Stimulated activated naive B cell treated with anti-CD40 and anti-IgM and Interleukin-4, amounts not matched to agents 10 μg/mL and 1 μg/mL and 100 μg/mL, for 72 hours (primary cell): ENCODE measurements at regions not wholly inside any gene's neighbourhood (a gene's known extent, or its start where the extent isn't known, plus 50 kb on each side); places are given as distances from the start of the nearest gene placed in this dataset.

Experiments
- ATAC-seq, 2 donors: fragments of 150-1000 bp; cut with Tn5 transposase; replicated peaks; 2 replicates each; pipeline ENCODE4 v1.10.0; 2021; ENCODE audit warnings: moderate library complexity in 1 of 2
- DNase-seq: peaks from one replicate; pipeline ENCODE4 v3.0.0; 2021
- H3K27ac Mint-ChIP-seq: one replicate; pipeline ENCODE4 v1.8.0; 2022; ENCODE audit warnings: mild to moderate bottlenecking, mixed read lengths
- H3K27me3 Mint-ChIP-seq, 2 donors: one replicate each; pipeline ENCODE4 v1.8.0; 2022; ENCODE audit warnings: mixed read lengths in 2 of 2
- H3K36me3 Mint-ChIP-seq, 2 donors: one replicate each; pipeline ENCODE4 v1.8.0; 2022; ENCODE audit warnings: mixed read lengths in 2 of 2, mild to moderate bottlenecking in 1 of 2
- H3K4me1 Mint-ChIP-seq, 2 donors: one replicate each; pipeline ENCODE4 v1.8.0; 2022; ENCODE audit warnings: mixed read lengths in 2 of 2, mild to moderate bottlenecking in 1 of 2
- H3K4me3 Mint-ChIP-seq, 2 donors: one replicate each; pipeline ENCODE4 v1.8.0; 2022; ENCODE audit warnings: mild to moderate bottlenecking in 2 of 2, mixed read lengths in 2 of 2, moderate library complexity in 1 of 2
- H3K9me3 Mint-ChIP-seq, 2 donors: one replicate each; pipeline ENCODE4 v1.8.0; 2022; ENCODE audit warnings: mixed read lengths in 2 of 2, mild to moderate bottlenecking in 1 of 2

DNA sequence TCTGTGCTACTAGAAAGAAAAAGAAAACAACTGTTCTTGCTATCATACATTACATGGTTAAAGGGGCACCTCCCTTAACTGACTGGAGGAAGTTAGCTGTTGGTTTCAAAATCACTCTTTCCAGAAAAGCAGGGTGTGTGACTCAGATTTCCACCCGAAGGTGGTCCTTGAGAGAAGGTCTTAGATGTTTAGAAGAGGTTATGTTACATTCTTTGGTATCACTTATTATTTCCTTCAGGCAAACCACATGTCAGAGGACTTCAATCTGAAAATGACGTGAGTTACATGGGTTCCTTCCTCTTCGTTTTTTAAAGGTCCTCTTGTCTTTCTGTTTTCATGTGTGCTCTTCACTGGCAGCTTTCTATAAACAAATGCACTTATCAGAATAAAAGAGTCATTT is 307.9 kb upstream of the CBLB start:
- DNase-seq (peak; percentile 54), ATAC-seq (peak; percentile 90)
- Mint-ChIP-seq H3K27ac (peak overlapping the region; percentile 28), H3K27me3 (no peaks in the 10 kb centered on the region), H3K4me3 (peak overlapping the region; percentile 10 to 36), H3K4me1 (peaks cover 31 to 51% of the 10 kb centered on the region in 2 donors), H3K36me3 (no peaks in the 10 kb centered on the region), H3K9me3 (no peaks in the 10 kb centered on the region)

DNA sequence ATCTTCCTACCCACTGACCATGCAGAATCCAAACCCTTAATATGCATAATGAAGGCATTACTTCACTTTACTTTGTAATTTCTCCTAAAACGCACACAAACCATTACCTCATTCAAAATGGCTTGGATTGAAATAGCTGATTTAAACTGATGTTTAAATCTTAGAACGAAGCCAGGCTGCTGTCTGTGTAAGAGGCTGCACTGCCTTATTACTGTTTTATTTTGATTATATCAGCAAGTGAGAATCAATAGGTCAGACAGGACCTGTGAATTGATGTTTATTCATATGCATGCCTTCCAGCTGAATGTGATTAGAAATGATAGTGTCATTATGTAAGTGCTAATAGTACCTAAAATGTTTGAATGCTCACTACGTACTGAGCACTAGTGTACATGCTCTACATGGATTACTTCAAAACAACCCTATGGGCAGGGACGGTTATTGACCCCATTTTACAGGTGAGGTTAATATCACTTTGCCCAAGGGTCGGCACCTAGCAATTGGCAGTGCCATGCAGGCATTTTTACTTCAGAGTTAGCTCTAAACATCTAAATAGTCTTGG is 314.2 kb upstream of the CBLB start:
- DNase-seq (no peak), ATAC-seq (no peak)
- H3K4me3 Mint-ChIP-seq: no peak overlapping the region
- H3K9me3 Mint-ChIP-seq: no peaks in the 10 kb centered on the region
- no peak overlapping the region for H3K27ac Mint-ChIP-seq
- no peaks in the 10 kb centered on the region for H3K27me3 Mint-ChIP-seq
- peaks cover 21 to 38% of the 10 kb centered on the region in 2 donors for H3K4me1 Mint-ChIP-seq
- no peaks in the 10 kb centered on the region for H3K36me3 Mint-ChIP-seq

DNA sequence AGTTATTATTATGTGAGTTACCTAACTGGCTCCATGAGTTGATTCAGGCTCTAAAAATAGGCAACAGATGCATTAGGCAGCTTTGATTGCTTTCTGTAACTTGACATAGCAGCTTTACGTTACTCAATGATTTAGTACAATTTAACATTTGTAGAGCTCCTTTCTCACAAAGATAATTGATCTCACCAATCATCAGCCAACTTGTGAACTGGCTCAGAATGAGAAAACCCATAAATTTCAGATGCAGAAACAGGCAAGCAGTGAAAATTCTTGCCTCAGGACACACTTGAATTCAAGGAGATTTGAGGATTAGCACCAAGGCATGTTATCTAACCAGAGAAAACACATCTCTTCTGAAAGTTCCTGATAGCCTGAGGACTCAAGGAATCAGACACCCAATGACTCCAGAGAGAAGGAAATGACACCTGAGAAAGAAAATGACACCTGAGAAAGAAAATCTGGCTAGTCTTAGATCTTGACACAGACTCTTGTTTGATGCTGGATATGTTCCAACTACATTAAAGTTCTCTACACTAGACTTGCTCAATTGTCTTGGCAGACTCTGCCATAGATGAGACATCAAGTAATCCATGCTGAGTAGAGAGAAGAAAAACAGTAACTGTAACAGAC is 315.1 kb upstream of the CBLB start:
- peaks cover 17 to 33% of the 10 kb centered on the region in 2 donors for H3K4me1 Mint-ChIP-seq

DNA sequence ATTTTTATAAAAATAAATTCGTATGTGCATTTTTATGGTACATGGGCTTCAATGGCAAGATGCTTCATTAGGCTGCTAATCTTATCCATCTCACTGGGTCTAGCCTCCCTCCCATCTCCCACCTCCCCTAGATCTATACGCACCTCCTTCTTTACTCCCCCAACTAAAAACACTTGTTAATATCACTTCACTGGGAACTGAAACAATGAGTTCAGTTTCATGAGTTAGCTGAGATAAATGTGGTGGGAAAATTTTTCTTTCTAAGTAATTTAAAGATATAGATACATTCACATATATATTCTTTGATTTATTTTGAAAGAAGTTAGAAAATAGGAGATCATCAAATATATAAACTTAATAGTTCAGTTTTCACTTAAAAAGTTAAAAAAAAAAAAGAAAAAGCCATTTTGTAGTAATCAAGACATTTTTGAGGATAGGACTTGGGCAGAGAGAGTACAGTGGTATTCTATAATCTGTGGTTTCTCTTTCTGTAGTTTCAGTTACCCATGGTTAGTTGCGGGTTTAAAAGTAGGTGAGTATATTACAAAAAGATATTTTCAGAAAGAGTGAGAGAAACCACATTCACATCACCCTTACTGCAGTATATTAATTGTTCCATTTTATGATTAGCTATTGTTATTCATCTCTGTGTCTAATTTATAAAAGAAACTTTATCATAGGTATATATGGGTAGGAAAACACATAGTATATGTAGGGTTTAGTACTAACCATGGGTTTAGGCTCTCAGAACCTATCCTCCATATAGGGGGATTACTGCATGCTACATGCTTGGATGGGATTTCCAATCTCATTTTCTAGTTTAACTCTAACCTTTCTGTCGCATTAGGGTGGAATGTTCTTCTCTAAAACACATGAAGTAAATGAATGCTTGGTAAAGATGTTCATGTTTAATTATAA is 316.0 kb upstream of the CBLB start:
- DNase-seq (no peak), ATAC-seq (peak; percentile 96 to 97)
- no peaks in the 10 kb centered on the region for H3K27me3 Mint-ChIP-seq
- H3K9me3 Mint-ChIP-seq: no peaks in the 10 kb centered on the region
- H3K4me3 Mint-ChIP-seq: peak overlapping the region; percentile 22 to 36
- H3K36me3 Mint-ChIP-seq: no peaks in the 10 kb centered on the region
- H3K27ac Mint-ChIP-seq: peak overlapping the region; percentile 20
- H3K4me1 Mint-ChIP-seq: peaks cover 12 to 25% of the 10 kb centered on the region in 2 donors

More for the DNA sequence above, 315.1 kb upstream of the CBLB start:
- Mint-ChIP-seq H3K36me3 (no peaks in the 10 kb centered on the region), H3K4me3 (no peak overlapping the region), H3K27ac (no peak overlapping the region), H3K27me3 (no peaks in the 10 kb centered on the region), H3K9me3 (no peaks in the 10 kb centered on the region)
- DNase-seq (no peak), ATAC-seq (no peak)

DNA sequence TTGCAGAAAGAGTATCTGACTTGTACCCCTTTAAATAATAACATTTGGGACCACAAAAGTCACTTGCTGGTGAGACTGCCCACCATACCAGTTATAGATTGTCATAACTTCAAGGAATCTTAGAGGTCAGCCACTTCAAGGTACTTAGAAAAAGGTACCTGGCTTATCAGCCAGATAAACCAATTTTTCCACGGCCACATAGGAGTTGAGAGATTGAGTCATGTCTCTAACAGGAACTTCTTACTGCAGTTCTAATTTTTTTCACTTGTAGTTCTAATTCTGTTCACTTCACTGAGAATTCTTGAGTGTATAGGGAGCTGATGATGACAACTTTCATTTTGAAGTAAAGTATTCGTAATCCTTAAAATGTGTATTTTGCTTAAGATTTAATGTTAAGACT is 317.1 kb upstream of the CBLB start:
- no peaks in the 10 kb centered on the region for H3K9me3 Mint-ChIP-seq

DNA sequence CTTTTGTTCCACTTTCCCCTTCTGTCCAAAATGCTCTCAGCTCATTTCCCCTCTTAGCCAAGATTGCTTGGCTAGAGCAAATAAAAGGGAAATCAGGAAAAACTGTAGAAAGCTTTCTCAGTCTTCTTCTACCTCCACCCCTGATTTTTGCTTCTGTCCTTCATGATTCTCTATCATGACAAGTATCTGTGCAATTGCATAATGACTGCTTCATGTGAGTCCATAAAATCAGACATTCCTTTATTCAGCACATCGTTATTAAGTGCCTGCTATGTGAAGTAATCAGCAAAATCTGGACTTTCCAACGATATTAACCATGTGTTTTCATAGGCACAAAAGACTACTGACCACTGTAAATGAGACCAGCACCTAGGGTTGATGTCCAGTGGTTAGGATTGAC is 321.5 kb upstream of the CBLB start:
- no peak for DNase-seq
- no peak overlapping the region for H3K27ac Mint-ChIP-seq
- no peak for ATAC-seq
- H3K4me3 Mint-ChIP-seq: no peak overlapping the region
- H3K9me3 Mint-ChIP-seq: peaks cover 0 to 3% of the 10 kb centered on the region in 2 donors
- peaks cover 0 to 5% of the 10 kb centered on the region in 2 donors for H3K27me3 Mint-ChIP-seq
- H3K4me1 Mint-ChIP-seq: peaks cover 4 to 9% of the 10 kb centered on the region in 2 donors
- H3K36me3 Mint-ChIP-seq: no peaks in the 10 kb centered on the region

More for the DNA sequence above, 317.1 kb upstream of the CBLB start:
- Mint-ChIP-seq H3K27ac (no peak overlapping the region), H3K4me3 (no peak overlapping the region), H3K27me3 (peaks cover 0 to 5% of the 10 kb centered on the region in 2 donors), H3K4me1 (peaks cover 12 to 23% of the 10 kb centered on the region in 2 donors), H3K36me3 (no peaks in the 10 kb centered on the region)
- DNase-seq (no peak), ATAC-seq (no peak)

DNA sequence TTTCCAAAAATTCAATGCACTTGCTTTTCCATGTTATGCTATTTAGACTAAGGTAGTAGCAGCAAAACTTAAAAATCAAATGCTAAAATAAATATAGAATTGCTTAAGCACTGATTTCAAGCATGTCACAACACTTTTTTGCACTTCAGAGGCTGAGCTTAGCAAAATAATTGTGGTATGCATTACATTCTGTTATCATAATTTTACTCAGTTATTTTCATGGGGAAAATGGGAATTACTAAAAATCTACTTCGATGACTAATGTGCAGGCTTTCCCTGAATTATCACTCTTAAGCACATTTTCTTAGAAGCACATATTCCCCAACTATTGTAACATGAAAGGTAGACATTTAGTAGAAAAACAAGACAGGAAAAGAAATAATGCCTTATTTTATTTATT is 322.4 kb upstream of the CBLB start:
- peaks cover 0 to 5% of the 10 kb centered on the region in 2 donors for H3K27me3 Mint-ChIP-seq
- ATAC-seq: no peak
- H3K9me3 Mint-ChIP-seq: peaks cover 0 to 3% of the 10 kb centered on the region in 2 donors
- DNase-seq: no peak
- no peak overlapping the region for H3K4me3 Mint-ChIP-seq
- H3K4me1 Mint-ChIP-seq: no peaks in the 10 kb centered on the region
- no peaks in the 10 kb centered on the region for H3K36me3 Mint-ChIP-seq
- no peak overlapping the region for H3K27ac Mint-ChIP-seq

DNA sequence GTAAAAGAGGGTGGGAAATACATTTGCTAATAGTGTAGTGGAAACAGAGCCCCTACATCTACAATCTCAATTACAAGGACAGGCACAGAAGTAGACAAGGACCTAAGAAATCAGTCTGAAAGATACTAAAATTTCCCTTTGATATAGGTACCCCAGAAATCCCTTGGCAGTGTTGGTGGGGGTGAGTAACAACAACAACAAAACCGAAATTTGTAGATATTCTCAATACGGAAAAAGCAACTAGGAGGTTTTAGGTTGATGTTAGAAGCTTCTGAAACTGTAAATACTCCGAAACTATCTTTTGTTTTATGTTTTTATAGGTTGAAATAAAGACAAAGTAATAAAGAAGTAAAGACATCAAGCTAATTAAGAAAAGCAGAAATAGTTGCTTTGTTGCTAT is 323.1 kb upstream of the CBLB start:
- Mint-ChIP-seq H3K9me3 (peaks cover 1 to 3% of the 10 kb centered on the region in 2 donors), H3K4me3 (no peak overlapping the region), H3K27me3 (peaks cover 0 to 5% of the 10 kb centered on the region in 2 donors), H3K4me1 (no peaks in the 10 kb centered on the region), H3K36me3 (no peaks in the 10 kb centered on the region), H3K27ac (no peak overlapping the region)
- ATAC-seq (no peak), DNase-seq (no peak)

DNA sequence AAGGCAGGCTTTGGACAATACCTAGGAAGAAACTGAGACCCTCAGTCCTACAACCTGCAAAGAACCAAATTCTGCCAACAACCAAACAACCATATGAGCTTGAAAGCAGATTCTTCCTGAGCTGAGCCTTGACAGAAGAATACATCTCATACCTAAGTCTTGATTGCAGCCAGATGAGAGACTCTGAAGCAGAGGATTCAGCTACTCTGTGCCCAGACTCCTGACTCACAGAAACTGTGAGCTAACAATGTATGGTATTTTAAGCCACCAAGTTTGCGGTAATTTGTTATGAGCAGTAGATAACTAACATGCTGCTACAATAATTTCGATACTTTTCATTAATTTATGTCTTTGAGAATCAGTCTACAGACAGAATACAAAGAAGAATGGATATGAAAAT is 325.1 kb upstream of the CBLB start:
- DNase-seq (no peak), ATAC-seq (no peak)
- Mint-ChIP-seq H3K4me1 (no peaks in the 10 kb centered on the region), H3K9me3 (peaks cover 3% of the 10 kb centered on the region in 2 donors), H3K36me3 (no peaks in the 10 kb centered on the region), H3K4me3 (no peak overlapping the region), H3K27me3 (peaks cover 0 to 5% of the 10 kb centered on the region in 2 donors), H3K27ac (no peak overlapping the region)

DNA sequence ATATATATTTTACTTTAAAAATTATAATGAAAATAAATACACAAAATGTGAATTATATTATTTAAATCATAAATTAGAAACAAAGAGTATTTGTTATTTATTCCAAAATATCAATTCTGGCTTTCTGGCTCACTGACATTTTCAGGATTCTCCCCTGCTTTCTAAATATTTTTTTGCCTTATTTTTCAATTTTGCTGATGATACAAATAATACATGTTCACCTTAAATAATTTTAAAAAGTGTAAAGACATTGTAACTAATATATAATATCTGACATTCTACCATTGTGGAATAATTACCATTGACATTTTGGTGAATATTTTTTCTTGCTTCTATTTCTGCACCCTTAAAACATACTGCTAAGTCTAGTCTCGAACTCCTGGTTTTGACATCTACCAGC is 325.9 kb upstream of the CBLB start:
- Mint-ChIP-seq H3K36me3 (no peaks in the 10 kb centered on the region), H3K9me3 (peaks cover 3% of the 10 kb centered on the region in 2 donors), H3K4me3 (no peak overlapping the region), H3K4me1 (no peaks in the 10 kb centered on the region), H3K27ac (no peak overlapping the region), H3K27me3 (peaks cover 0 to 5% of the 10 kb centered on the region in 2 donors)
- ATAC-seq: no peak
- no peak for DNase-seq

DNA sequence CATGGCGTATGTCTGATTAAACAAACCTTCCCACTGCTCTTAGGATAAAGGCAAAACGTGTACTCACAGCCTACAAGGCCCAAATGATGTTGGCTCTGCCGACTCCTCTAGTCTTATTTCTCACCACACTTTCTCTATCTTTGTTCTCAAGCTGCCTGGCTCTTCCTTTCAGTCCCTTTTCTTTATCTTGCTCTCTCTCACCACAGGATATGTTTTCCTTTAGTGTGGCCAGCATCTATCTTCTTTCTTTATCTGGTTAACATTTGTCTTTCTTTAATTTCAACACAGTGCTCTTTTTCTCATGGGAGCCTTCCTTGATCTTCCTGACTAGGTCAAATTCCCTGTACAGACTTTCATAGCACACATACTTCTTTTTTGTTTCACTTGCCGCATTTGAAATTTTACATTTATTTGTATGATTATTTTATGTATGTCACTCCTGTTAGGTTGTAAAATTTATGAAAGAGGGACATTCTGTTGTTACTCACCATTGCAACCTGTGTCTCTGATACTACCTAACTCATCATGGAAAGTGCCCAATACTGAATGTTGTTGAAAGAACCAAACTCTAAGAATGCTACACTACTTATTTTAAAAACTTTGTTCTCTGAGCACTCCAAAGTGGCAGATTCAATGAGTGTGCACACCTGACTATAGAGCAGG is 328.9 kb upstream of the CBLB start:
- no peak overlapping the region for H3K27ac Mint-ChIP-seq
- H3K4me1 Mint-ChIP-seq: peaks cover 0 to 5% of the 10 kb centered on the region in 2 donors
- no peak overlapping the region for H3K4me3 Mint-ChIP-seq
- H3K9me3 Mint-ChIP-seq: peaks cover 3 to 4% of the 10 kb centered on the region in 2 donors
- ATAC-seq: no peak
- no peaks in the 10 kb centered on the region for H3K36me3 Mint-ChIP-seq
- H3K27me3 Mint-ChIP-seq: no peaks in the 10 kb centered on the region
- DNase-seq: no peak

DNA sequence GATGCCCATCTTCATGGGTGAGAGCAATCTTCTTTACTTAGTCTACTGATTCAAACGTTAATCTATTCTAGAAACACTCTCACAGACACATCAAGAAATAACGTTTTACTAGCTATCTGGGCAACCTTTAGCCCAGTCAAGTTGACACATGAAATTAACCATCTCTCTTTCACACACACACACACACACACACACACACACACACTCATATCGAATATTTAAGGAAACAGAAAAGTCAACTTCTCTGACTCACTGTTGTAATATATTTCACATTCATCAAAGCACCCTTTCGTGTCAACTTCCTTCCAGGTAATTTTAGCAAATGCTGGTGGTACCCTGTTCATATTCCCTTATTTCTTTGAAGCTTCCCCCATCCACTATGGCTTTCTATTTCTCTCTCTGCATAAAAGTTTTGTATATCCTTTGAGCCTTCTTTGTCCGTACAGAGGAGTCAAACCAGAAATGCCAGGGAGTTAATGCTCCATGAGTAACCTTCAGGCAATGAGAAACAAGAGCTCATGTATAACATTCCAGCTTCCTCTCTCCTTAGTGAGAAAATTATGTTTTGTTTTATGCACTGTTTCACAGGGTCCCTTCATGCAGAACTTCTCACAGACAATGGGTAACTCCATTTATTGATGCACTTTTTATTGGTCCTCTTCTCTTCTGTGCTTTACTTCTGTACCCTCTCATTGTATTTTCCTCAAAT is 335.5 kb upstream of the CBLB start:
- no peak for ATAC-seq
- H3K4me1 Mint-ChIP-seq: peaks cover 11 to 31% of the 10 kb centered on the region in 2 donors
- no peak overlapping the region for H3K4me3 Mint-ChIP-seq
- no peaks in the 10 kb centered on the region for H3K27me3 Mint-ChIP-seq
- H3K27ac Mint-ChIP-seq: no peak overlapping the region
- no peak for DNase-seq
- H3K36me3 Mint-ChIP-seq: peaks cover 3 to 4% of the 10 kb centered on the region in 2 donors
- peaks cover 0 to 11% of the 10 kb centered on the region in 2 donors for H3K9me3 Mint-ChIP-seq

DNA sequence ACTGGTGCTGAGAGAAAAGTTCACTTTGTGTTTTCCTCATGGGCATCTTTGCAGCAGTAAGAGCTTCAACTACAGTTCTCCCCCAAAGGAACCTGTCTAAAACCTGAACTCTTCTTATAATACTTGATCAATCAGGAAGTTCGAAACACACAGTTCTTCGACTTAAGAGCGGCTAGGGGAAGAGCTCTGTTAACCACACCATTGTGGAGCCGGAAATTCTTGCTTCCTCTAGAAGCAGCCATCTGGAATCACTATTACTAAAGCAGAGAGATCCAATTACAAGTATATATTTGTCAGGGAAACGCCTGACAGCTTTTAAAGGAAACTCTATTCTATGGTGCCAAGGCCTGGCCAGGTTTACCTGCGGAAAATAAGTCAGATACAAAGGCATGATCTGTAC is 337.3 kb upstream of the CBLB start:
- peaks cover 0 to 11% of the 10 kb centered on the region in 2 donors for H3K9me3 Mint-ChIP-seq
- ATAC-seq (peak; percentile 90 to 97), DNase-seq (peak; percentile 22)
- peaks cover 3 to 4% of the 10 kb centered on the region in 2 donors for H3K36me3 Mint-ChIP-seq
- peaks cover 13 to 34% of the 10 kb centered on the region in 2 donors for H3K4me1 Mint-ChIP-seq
- H3K4me3 Mint-ChIP-seq: peak overlapping the region; percentile 41 to 63
- no peaks in the 10 kb centered on the region for H3K27me3 Mint-ChIP-seq
- no peak overlapping the region for H3K27ac Mint-ChIP-seq
